AG10803 (cell line): ENCODE measurements at regions not wholly inside any gene's neighbourhood (a gene's known extent, or its start where the extent isn't known, plus 50 kb on each side); places are given as distances from the start of the nearest gene placed in this dataset.
"Not testable (repeated sequence)": the region's sequence is repeated elsewhere in the genome, so short reads cannot be mapped to it uniquely, and the experiment has no call there.

Experiments used
- DNase-seq: peaks from one replicate; pipeline ENCODE4 v3.0.0; 2010; ENCODE audit warnings: low read depth
- H3K4me3 ChIP-seq: 2 replicates; pipeline ENCODE4 v1.5.1; 2011; ENCODE audit warnings: mild to moderate bottlenecking, low read length, control low read depth
- TF ChIP-seq, protein P1 (sequence below): conservative IDR thresholded peaks from 2 replicates; pipeline ENCODE4 v1.5.1; 2011; ENCODE audit warnings: mild to moderate bottlenecking, low read length, control low read depth, inconsistent platforms

DNA sequence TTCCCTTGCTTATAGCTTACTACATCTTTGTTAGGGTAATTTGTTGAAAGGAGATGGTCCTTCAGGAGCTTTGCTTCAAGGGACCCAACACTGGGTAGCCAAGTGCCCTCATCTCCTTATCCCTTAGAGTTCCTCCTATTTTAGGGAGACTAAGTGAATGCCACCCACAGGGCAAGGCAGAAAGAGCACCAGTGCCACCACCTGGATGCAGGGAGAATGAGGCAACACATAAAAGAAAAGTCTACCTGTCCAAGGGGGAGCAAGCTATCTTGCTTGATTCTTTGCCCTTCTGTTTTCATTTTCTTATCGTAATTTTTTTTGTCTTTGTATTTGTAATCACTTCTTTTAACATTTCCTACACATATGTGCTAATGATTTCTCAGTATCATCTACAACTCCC, 205.5 kb downstream of the NPR3 start:
- DNase-seq = peak; percentile 53
- H3K4me3 ChIP-seq = no peak overlapping the region
- TF ChIP-seq, protein P1, sequence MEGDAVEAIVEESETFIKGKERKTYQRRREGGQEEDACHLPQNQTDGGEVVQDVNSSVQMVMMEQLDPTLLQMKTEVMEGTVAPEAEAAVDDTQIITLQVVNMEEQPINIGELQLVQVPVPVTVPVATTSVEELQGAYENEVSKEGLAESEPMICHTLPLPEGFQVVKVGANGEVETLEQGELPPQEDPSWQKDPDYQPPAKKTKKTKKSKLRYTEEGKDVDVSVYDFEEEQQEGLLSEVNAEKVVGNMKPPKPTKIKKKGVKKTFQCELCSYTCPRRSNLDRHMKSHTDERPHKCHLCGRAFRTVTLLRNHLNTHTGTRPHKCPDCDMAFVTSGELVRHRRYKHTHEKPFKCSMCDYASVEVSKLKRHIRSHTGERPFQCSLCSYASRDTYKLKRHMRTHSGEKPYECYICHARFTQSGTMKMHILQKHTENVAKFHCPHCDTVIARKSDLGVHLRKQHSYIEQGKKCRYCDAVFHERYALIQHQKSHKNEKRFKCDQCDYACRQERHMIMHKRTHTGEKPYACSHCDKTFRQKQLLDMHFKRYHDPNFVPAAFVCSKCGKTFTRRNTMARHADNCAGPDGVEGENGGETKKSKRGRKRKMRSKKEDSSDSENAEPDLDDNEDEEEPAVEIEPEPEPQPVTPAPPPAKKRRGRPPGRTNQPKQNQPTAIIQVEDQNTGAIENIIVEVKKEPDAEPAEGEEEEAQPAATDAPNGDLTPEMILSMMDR = peak; percentile 72

DNA sequence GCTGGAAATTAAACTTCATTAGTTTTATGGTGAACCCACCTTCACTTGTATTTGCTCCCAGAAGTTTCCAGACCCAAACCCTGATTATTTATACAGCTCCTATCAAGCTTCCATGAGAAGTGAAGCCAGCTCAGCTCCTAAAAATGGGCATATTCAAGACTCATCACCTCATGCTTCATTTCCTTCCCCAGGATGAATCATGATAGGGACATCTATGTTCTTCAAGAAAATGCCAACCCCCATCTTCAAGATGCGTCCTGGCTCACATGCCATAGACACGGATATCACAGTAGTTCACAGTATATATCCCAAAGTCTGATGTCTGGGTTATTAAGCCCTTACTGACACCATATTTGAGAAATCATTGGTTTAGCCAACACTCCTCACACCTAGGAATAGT, 217.6 kb downstream of the NPR3 start:
- TF ChIP-seq, protein P1 = no peak
- H3K4me3 ChIP-seq = no peak overlapping the region
- peak; percentile 26 for DNase-seq

DNA sequence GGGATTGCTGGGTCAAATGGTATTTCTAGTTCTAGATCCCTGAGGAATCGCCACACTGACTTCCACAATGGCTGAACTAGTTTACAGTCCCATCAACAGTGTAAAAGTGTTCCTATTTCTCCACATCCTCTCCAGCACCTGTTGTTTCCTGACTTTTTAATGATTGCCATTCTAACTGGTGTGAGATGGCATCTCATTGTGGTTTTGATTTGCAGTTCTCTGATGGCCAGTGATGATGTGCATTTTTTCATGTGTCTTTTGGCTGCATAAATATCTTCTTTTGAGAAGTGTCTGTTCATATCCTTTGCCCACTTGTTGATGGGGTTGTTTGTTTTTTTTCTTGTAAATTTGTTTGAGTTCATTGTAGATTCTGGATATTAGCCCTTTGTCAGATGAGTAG, 220.3 kb downstream of the NPR3 start:
- not testable (repeated sequence) for H3K4me3 ChIP-seq, DNase-seq

GRCh38 chr5:32932241-32932935, 221.3 kb downstream of the NPR3 start:
- no peak overlapping the region for H3K4me3 ChIP-seq
- TF ChIP-seq, protein P1 = no peak
- DNase-seq = no peak

DNA sequence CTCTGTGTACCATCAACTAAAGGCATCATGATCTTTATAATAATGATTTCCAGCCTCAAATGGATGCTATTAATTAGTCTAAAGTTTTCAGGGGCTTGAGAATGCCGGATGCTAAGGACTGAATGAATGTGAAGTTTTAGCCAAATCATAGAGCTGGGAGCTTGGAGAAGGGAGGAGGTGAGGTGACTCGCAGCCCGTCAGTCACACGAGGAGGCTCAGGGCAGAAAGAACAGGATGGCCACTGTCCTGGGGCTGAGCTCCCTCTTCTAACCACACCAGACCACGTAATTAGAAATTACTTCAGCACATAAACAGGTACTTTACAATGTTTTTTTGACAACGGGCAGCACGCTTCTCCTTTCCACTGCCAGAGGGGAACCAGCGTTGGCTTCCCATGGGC, 222.6 kb downstream of the NPR3 start:
- DNase-seq = no peak
- no peak overlapping the region for H3K4me3 ChIP-seq
- TF ChIP-seq, protein P1 = no peak

DNA sequence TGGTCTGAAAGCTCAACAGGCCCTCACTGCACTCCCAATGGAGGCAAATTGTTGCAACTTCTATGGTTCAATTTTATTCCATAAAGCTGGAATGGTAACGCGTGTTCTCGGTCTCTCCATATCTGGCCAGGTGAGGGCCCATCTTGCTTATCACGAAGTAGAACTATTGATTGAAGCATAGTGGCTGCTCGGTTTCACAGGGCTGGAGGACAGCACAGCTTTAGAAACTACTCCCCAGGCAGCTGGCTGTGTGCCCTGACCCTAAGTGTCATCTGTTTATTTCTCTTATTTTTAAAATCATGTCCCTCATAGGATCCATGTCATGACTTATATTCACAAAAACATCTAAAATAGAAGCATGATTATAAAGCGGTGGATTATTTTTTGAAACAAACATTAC, 223.4 kb downstream of the NPR3 start:
- no peak for DNase-seq
- TF ChIP-seq, protein P1 = no peak
- no peak overlapping the region for H3K4me3 ChIP-seq

DNA sequence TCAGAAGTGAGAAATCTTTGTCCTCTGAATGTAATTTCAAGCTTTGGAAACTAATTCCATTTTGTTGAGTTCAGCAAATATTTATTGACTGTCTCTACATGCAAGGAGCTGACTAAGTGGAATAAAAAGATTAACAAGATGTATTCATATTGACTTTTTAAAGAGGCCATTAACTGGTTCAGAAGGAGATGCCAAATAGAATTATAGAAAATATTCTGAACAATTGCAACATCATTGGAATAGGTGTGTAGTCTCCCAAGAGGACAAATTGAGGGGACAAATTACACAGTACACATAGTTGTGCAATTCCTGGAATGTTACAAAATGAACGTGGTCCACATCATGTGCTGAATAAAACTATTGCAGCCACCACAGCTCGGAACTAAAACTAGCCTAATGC, 224.2 kb downstream of the NPR3 start:
- TF ChIP-seq, protein P1 = no peak
- no peak overlapping the region for H3K4me3 ChIP-seq
- DNase-seq = no peak
